ENCODE measurements at regions not wholly inside any gene's neighbourhood (a gene's known extent, or its start where the extent isn't known, plus 50 kb on each side); places are given as distances from the start of the nearest gene placed in this dataset.

DNA sequence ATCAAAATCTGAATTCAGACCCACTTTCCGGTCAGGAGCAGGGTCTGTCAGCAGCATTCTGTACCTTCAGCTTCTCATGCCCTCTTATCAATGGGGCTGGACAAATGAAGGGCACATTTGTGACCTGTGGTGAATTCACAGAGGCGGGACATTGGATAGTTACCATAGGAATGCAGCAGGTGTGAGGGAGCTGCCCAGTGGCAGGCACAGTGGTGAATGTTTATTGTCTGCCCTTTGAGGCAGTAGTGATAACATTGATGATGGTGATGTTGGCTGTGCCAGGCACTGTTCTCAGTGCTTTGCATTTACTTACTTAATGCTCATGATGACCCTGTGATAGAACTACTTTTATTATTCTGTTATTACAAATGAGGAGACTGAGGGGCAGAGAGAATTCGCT is 101.2 kb upstream of the KIT start:
- TF ChIP-seq, protein P1, sequence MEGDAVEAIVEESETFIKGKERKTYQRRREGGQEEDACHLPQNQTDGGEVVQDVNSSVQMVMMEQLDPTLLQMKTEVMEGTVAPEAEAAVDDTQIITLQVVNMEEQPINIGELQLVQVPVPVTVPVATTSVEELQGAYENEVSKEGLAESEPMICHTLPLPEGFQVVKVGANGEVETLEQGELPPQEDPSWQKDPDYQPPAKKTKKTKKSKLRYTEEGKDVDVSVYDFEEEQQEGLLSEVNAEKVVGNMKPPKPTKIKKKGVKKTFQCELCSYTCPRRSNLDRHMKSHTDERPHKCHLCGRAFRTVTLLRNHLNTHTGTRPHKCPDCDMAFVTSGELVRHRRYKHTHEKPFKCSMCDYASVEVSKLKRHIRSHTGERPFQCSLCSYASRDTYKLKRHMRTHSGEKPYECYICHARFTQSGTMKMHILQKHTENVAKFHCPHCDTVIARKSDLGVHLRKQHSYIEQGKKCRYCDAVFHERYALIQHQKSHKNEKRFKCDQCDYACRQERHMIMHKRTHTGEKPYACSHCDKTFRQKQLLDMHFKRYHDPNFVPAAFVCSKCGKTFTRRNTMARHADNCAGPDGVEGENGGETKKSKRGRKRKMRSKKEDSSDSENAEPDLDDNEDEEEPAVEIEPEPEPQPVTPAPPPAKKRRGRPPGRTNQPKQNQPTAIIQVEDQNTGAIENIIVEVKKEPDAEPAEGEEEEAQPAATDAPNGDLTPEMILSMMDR (IDR thresholded peaks at IDR 0.05; ENCODE audit: low read length): no peak
- no peak for TF ChIP-seq EZH2 (optimal IDR thresholded peaks at IDR 0.05; ENCODE audit: low read depth, low read length)
